Right lobe of liver (tissue), 4 donors: ENCODE measurements at regions not wholly inside any gene's neighbourhood (a gene's known extent, or its start where the extent isn't known, plus 50 kb on each side); places are given as distances from the start of the nearest gene placed in this dataset.

Experiments used
- POLR2A ChIP-seq: fragments of 450-650 bp; IDR thresholded peaks from one replicate; pipeline ENCODE4 v1.6.1; 2017; ENCODE audit warnings: antibody characterized with exemption, mild to moderate bottlenecking
- TF ChIP-seq, protein P1 (sequence below), 4 donors: fragments of 200-600 bp in 3 of 4; fragments of 450-650 bp in 1 of 4; IDR thresholded peaks; one replicate each; pipeline versions ENCODE4 v1.5.1 to v1.8.0; 2016 to 2022; ENCODE audit warnings: antibody characterized with exemption in 4 of 4, mild to moderate bottlenecking in 2 of 4
- donor health status: DM: no; HTN: no; CAD: no.
- donor health status: DM: no; HTN: no; CAD: no.
- donor health status: DM: no; HTN: yes; CAD: no.

DNA sequence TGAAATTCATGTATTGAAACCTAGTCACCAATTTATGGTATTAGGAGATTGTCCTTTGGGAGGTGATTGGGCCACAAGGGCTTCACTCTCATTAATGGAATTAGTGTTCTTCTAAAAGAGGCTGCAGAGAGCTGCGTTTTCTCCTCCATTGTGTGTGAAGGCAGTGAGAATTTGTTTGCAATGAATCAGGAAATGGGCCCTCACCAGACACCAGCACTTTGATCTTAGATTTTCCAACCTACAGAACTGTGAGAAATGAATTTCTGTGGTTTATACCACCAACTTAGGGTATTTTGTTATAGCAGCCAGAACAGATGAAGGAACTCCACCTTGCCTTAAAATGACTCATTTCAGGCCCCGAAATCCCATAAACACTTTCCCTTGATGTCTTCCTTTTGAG, 544.2 kb downstream of the RWDD3 start:
- TF ChIP-seq, protein P1, sequence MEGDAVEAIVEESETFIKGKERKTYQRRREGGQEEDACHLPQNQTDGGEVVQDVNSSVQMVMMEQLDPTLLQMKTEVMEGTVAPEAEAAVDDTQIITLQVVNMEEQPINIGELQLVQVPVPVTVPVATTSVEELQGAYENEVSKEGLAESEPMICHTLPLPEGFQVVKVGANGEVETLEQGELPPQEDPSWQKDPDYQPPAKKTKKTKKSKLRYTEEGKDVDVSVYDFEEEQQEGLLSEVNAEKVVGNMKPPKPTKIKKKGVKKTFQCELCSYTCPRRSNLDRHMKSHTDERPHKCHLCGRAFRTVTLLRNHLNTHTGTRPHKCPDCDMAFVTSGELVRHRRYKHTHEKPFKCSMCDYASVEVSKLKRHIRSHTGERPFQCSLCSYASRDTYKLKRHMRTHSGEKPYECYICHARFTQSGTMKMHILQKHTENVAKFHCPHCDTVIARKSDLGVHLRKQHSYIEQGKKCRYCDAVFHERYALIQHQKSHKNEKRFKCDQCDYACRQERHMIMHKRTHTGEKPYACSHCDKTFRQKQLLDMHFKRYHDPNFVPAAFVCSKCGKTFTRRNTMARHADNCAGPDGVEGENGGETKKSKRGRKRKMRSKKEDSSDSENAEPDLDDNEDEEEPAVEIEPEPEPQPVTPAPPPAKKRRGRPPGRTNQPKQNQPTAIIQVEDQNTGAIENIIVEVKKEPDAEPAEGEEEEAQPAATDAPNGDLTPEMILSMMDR (IDR thresholded peaks at IDR 0.05): no peak
- no peak for TF ChIP-seq POLR2A
